Neural crest cell (in vitro differentiated cells): ENCODE measurements at regions not wholly inside any gene's neighbourhood (a gene's known extent, or its start where the extent isn't known, plus 50 kb on each side); places are given as distances from the start of the nearest gene placed in this dataset.

Source experiments
- DNase-seq: peaks from one replicate; pipeline ENCODE4 v3.0.0; 2021; ENCODE audit warnings: low read depth, mixed read lengths, low spot score
- H3K27ac Mint-ChIP-seq: one replicate; pipeline ENCODE4 v1.8.0; 2021; ENCODE audit warnings: mild to moderate bottlenecking, mixed read lengths; ENCODE audit not compliant: unreplicated experiment
- H3K27me3 Mint-ChIP-seq: 2 replicates; pipeline ENCODE4 v1.8.0; 2021; ENCODE audit warnings: low read depth, mild to moderate bottlenecking, mixed read lengths
- H3K36me3 Mint-ChIP-seq: 2 replicates; pipeline ENCODE4 v1.8.0; 2021; ENCODE audit warnings: low read depth, mild to moderate bottlenecking, mixed read lengths
- H3K4me1 Mint-ChIP-seq: 2 replicates; pipeline ENCODE4 v1.8.0; 2021; ENCODE audit warnings: mixed read lengths
- H3K4me3 Mint-ChIP-seq: one replicate; pipeline ENCODE4 v1.8.0; 2021; ENCODE audit warnings: mild to moderate bottlenecking, mixed read lengths
- H3K9me3 Mint-ChIP-seq: 2 replicates; pipeline ENCODE4 v1.8.0; 2021; ENCODE audit warnings: mixed read lengths
- CTCF ChIP-seq: fragments of 200-600 bp; sonication (generic); conservative IDR thresholded peaks from 2 replicates; pipeline ENCODE4 v1.5.0; 2021; ENCODE audit warnings: antibody characterized with exemption, mild to moderate bottlenecking

GRCh38 chr2:234134496-234134895 is 84.0 kb downstream of the SPP2 start:
- no peak for TF ChIP-seq CTCF
- Mint-ChIP-seq H3K4me1 (peaks cover 15% of the 10 kb centered on the region), H3K36me3 (no peaks in the 10 kb centered on the region), H3K4me3 (no peak overlapping the region), H3K27me3 (no peaks in the 10 kb centered on the region), H3K27ac (no peak overlapping the region), H3K9me3 (peaks cover 5% of the 10 kb centered on the region)
- DNase-seq: no peak

- no peak for DNase-seq
- TF ChIP-seq CTCF: no peak
- peaks cover 5% of the 10 kb centered on the region for H3K9me3 Mint-ChIP-seq
- no peaks in the 10 kb centered on the region for H3K36me3 Mint-ChIP-seq
- H3K4me3 Mint-ChIP-seq: no peak overlapping the region
- H3K4me1 Mint-ChIP-seq: peaks cover 15% of the 10 kb centered on the region
- no peak overlapping the region for H3K27ac Mint-ChIP-seq
- H3K27me3 Mint-ChIP-seq: no peaks in the 10 kb centered on the region
These were observed 82.5 kb downstream of the SPP2 start for GRCh38 chr2:234133004-234133403.

- no peaks in the 10 kb centered on the region for H3K36me3 Mint-ChIP-seq
- peaks cover 4% of the 10 kb centered on the region for H3K4me1 Mint-ChIP-seq
- H3K27me3 Mint-ChIP-seq: no peaks in the 10 kb centered on the region
- no peak overlapping the region for H3K27ac Mint-ChIP-seq
- no peak overlapping the region for H3K4me3 Mint-ChIP-seq
- DNase-seq: no peak
- TF ChIP-seq CTCF: no peak
- H3K9me3 Mint-ChIP-seq: no peaks in the 10 kb centered on the region
These were observed 80.3 kb downstream of the SPP2 start for GRCh38 chr2:234130777-234131181.

- H3K9me3 Mint-ChIP-seq: no peaks in the 10 kb centered on the region
- no peaks in the 10 kb centered on the region for H3K4me1 Mint-ChIP-seq
- H3K4me3 Mint-ChIP-seq: no peak overlapping the region
- H3K27ac Mint-ChIP-seq: no peak overlapping the region
- DNase-seq: no peak
- H3K36me3 Mint-ChIP-seq: no peaks in the 10 kb centered on the region
- no peak for TF ChIP-seq CTCF
- H3K27me3 Mint-ChIP-seq: no peaks in the 10 kb centered on the region
These were observed 78.1 kb downstream of the SPP2 start for GRCh38 chr2:234128606-234129005.
